GM12878 (cell line): ENCODE measurements at regions not wholly inside any gene's neighbourhood (a gene's known extent, or its start where the extent isn't known, plus 50 kb on each side); places are given as distances from the start of the nearest gene placed in this dataset.

Source experiments
- ASH2L ChIP-seq: fragments of 300-600, 200-600 bp; sonication (generic); IDR thresholded peaks from 2 replicates; pipeline ENCODE4 v1.6.1; 2017; ENCODE audit warnings: low read depth, mild to moderate bottlenecking, borderline replicate concordance
- CBFB ChIP-seq: IDR thresholded peaks from 2 replicates; pipeline ENCODE4 v1.6.1; 2016; ENCODE audit warnings: antibody characterized with exemption, low read depth
- CREB1 ChIP-seq: IDR thresholded peaks from 2 replicates; pipeline ENCODE4 v1.6.1; 2012; ENCODE audit warnings: low read depth, mild to moderate bottlenecking, inconsistent platforms
- ESRRA ChIP-seq: IDR thresholded peaks from 2 replicates; pipeline ENCODE4 v1.6.1; 2012; ENCODE audit warnings: mild to moderate bottlenecking, low read length, improper control_type of control experiment
- HCFC1 ChIP-seq: fragments of 150-350 bp; IDR thresholded peaks from 2 replicates; pipeline ENCODE4 v1.6.1; 2014; ENCODE audit warnings: low read length
- KAT2A ChIP-seq: conservative IDR thresholded peaks from 2 replicates; pipeline ENCODE4 v1.6.1; 2011; ENCODE audit warnings: low read depth, low read length; ENCODE audit not compliant: control insufficient read depth
- MEF2A ChIP-seq: IDR thresholded peaks from 2 replicates; pipeline ENCODE4 v1.6.1; 2011; ENCODE audit warnings: low read depth, mild to moderate bottlenecking, low read length, moderate library complexity; ENCODE audit not compliant: insufficient read depth
- MTA2 ChIP-seq: fragments of 450-650 bp; IDR thresholded peaks from 2 replicates; pipeline ENCODE4 v1.6.1; 2016; ENCODE audit warnings: low read depth, mild to moderate bottlenecking, moderate library complexity
- NFIC ChIP-seq: IDR thresholded peaks from 2 replicates; pipeline ENCODE4 v1.6.1; 2012; ENCODE audit warnings: low read depth, mild to moderate bottlenecking, inconsistent platforms, low read length, moderate library complexity
- NR2C1 ChIP-seq: fragments of 450-650 bp; IDR thresholded peaks from 2 replicates; pipeline ENCODE4 v1.6.1; 2017; ENCODE audit warnings: antibody characterized with exemption, mild to moderate bottlenecking, moderate library complexity
- NR2F1 ChIP-seq: fragments of 450-650 bp; conservative IDR thresholded peaks from 2 replicates; pipeline ENCODE4 v1.6.1; 2017; ENCODE audit warnings: mild to moderate bottlenecking
- RCOR1 ChIP-seq: conservative IDR thresholded peaks from 2 replicates; pipeline ENCODE4 v1.6.1; 2012; ENCODE audit warnings: low read depth, low read length, improper control_type of control experiment
- RUNX3 ChIP-seq: IDR thresholded peaks from 2 replicates; pipeline ENCODE4 v1.6.1; 2012; ENCODE audit warnings: low read length, inconsistent platforms
- SMAD5 ChIP-seq: IDR thresholded peaks from 2 replicates; pipeline ENCODE4 v1.6.1; 2016; ENCODE audit warnings: antibody characterized with exemption, low read depth
- STAT1 ChIP-seq: fragments of 450-650 bp; conservative IDR thresholded peaks from 2 replicates; pipeline ENCODE4 v1.6.1; 2014; ENCODE audit warnings: antibody characterized with exemption, mild to moderate bottlenecking
- ZBED1 ChIP-seq: IDR thresholded peaks from 2 replicates; pipeline ENCODE4 v1.6.1; 2016; ENCODE audit warnings: borderline replicate concordance
- ZBTB11 ChIP-seq: fragments of 450-650 bp; formaldehyde crosslinking; IDR thresholded peaks from 2 replicates; pipeline ENCODE4 v1.5.0; 2022; ENCODE audit warnings: mild to moderate bottlenecking, missing genetic modification characterization
- TF ChIP-seq, protein P1 (sequence below): IDR thresholded peaks from 2 replicates; pipeline ENCODE4 v1.6.1; 2012; ENCODE audit warnings: low read depth, low read length, improper control_type of control experiment
- TF ChIP-seq, protein P2 (sequence below): IDR thresholded peaks from 2 replicates; pipeline ENCODE4 v1.6.1; 2011; ENCODE audit warnings: borderline replicate concordance, low read depth, mild to moderate bottlenecking, moderate library complexity, low read length; ENCODE audit not compliant: insufficient read depth, poor library complexity, severe bottlenecking
- TF ChIP-seq, protein P3 (sequence below): IDR thresholded peaks from 2 replicates; pipeline ENCODE4 v1.6.1; 2011; ENCODE audit warnings: low read depth, mild to moderate bottlenecking, low read length, moderate library complexity, borderline replicate concordance; ENCODE audit errors: extremely low read depth
- TF ChIP-seq, protein P4 (sequence below): IDR thresholded peaks from 2 replicates; pipeline ENCODE4 v1.6.1; 2011; ENCODE audit warnings: borderline replicate concordance, low read depth, mild to moderate bottlenecking, moderate library complexity, mixed read lengths, low read length; ENCODE audit not compliant: insufficient read depth; ENCODE audit errors: extremely low read length
- TF ChIP-seq, protein P5 (sequence below): fragments of 450-650 bp; IDR thresholded peaks from 2 replicates; pipeline ENCODE4 v1.6.1; 2016; ENCODE audit warnings: mild to moderate bottlenecking, moderate library complexity, borderline replicate concordance

- TF ChIP-seq KAT2A (no peak), NR2F1 (peak; percentile 55; the same call in 1 of the 2 replicates), ZBED1 (0 out of 2 replicates have a peak, but pooled peaks have one; percentile 55), MEF2A (peak; percentile 83), ZBTB11 (CRISPR knock-in tag) (no peak), CBFB (no peak), RCOR1 (peak; percentile 73; the same call in 1 of the 2 replicates), NR2C1 (no peak), RUNX3 (peak; percentile 60), STAT1 (no peak), HCFC1 (no peak), SMAD5 (no peak), ESRRA (no peak), ASH2L (peak; percentile 26; the same call in 1 of the 2 replicates), NFIC (peak; percentile 83), CREB1 (peak; percentile 86), MTA2 (peak; percentile 89)
- TF ChIP-seq, protein P1, sequence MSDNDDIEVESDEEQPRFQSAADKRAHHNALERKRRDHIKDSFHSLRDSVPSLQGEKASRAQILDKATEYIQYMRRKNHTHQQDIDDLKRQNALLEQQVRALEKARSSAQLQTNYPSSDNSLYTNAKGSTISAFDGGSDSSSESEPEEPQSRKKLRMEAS = no peak
- TF ChIP-seq, protein P2, sequence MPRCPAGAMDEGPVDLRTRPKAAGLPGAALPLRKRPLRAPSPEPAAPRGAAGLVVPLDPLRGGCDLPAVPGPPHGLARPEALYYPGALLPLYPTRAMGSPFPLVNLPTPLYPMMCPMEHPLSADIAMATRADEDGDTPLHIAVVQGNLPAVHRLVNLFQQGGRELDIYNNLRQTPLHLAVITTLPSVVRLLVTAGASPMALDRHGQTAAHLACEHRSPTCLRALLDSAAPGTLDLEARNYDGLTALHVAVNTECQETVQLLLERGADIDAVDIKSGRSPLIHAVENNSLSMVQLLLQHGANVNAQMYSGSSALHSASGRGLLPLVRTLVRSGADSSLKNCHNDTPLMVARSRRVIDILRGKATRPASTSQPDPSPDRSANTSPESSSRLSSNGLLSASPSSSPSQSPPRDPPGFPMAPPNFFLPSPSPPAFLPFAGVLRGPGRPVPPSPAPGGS = no peak
- TF ChIP-seq, protein P3, sequence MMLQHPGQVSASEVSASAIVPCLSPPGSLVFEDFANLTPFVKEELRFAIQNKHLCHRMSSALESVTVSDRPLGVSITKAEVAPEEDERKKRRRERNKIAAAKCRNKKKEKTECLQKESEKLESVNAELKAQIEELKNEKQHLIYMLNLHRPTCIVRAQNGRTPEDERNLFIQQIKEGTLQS = no peak
- TF ChIP-seq, protein P4, sequence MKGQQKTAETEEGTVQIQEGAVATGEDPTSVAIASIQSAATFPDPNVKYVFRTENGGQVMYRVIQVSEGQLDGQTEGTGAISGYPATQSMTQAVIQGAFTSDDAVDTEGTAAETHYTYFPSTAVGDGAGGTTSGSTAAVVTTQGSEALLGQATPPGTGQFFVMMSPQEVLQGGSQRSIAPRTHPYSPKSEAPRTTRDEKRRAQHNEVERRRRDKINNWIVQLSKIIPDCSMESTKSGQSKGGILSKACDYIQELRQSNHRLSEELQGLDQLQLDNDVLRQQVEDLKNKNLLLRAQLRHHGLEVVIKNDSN = no peak
- TF ChIP-seq, protein P5, sequence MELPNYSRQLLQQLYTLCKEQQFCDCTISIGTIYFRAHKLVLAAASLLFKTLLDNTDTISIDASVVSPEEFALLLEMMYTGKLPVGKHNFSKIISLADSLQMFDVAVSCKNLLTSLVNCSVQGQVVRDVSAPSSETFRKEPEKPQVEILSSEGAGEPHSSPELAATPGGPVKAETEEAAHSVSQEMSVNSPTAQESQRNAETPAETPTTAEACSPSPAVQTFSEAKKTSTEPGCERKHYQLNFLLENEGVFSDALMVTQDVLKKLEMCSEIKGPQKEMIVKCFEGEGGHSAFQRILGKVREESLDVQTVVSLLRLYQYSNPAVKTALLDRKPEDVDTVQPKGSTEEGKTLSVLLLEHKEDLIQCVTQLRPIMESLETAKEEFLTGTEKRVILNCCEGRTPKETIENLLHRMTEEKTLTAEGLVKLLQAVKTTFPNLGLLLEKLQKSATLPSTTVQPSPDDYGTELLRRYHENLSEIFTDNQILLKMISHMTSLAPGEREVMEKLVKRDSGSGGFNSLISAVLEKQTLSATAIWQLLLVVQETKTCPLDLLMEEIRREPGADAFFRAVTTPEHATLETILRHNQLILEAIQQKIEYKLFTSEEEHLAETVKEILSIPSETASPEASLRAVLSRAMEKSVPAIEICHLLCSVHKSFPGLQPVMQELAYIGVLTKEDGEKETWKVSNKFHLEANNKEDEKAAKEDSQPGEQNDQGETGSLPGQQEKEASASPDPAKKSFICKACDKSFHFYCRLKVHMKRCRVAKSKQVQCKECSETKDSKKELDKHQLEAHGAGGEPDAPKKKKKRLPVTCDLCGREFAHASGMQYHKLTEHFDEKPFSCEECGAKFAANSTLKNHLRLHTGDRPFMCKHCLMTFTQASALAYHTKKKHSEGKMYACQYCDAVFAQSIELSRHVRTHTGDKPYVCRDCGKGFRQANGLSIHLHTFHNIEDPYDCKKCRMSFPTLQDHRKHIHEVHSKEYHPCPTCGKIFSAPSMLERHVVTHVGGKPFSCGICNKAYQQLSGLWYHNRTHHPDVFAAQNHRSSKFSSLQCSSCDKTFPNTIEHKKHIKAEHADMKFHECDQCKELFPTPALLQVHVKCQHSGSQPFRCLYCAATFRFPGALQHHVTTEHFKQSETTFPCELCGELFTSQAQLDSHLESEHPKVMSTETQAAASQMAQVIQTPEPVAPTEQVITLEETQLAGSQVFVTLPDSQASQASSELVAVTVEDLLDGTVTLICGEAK = no peak
Measured at GRCh38 chr10:3935141-3935540, 150.1 kb upstream of the KLF6 start (continued).
